ENCODE measurements at regions not wholly inside any gene's neighbourhood (a gene's known extent, or its start where the extent isn't known, plus 50 kb on each side); places are given as distances from the start of the nearest gene placed in this dataset.

GRCh38 chr6:62681108-62681507 is 395.1 kb upstream of the KHDRBS2 start:
- no peak for DNase-seq
- Histone ChIP-seq H4K91ac (ENCODE audit: low read depth, low read length) (no peak overlapping the region), H3K23ac (ENCODE audit: low read length) (no peak overlapping the region), H3K4ac (ENCODE audit: low read depth, low read length) (no peak overlapping the region), H3K18ac (ENCODE audit: low read length) (no peak overlapping the region), H3K4me1 (ENCODE audit: control insufficient read depth in 1 of 2, insufficient read depth in 2 of 2, low read length in 2 of 2) (no peaks in the 10 kb centered on the region), H3K79me2 (ENCODE audit: control insufficient read depth, insufficient read depth, low read length, poor library complexity) (no peaks in the 10 kb centered on the region), H2BK12ac (ENCODE audit: low read length) (no peak overlapping the region), H3K36me3 (ENCODE audit: control insufficient read depth in 1 of 2, insufficient read depth in 2 of 2, low read length in 2 of 2) (no peaks in the 10 kb centered on the region), H4K12ac (ENCODE audit: low read depth, low read length) (no peak overlapping the region), H3K4me2 (ENCODE audit: low read length) (no peak overlapping the region), H2AK5ac (ENCODE audit: low read length) (no peak overlapping the region), H2BK120ac (ENCODE audit: insufficient read depth, low read length, poor library complexity) (no peak overlapping the region), H3K9ac (ENCODE audit: low read length) (no peak overlapping the region), H3K27me3 (ENCODE audit: insufficient read depth, low read length) (no peaks in the 10 kb centered on the region), H3K14ac (ENCODE audit: low read length) (no peak overlapping the region), H3K27ac (ENCODE audit: low read depth, low read length) (no peak overlapping the region), H2AFZ (ENCODE audit: insufficient read depth, low read length, poor library complexity) (no peak overlapping the region), H3K4me3 (ENCODE audit: low read depth, low read length) (no peak overlapping the region), H3K9me3 (ENCODE audit: insufficient read depth, low read depth, low read length) (peaks cover 3% of the 10 kb centered on the region), H4K8ac (ENCODE audit: low read depth, low read length) (no peak overlapping the region), H3K79me1 (ENCODE audit: low read length) (no peaks in the 10 kb centered on the region), H2BK5ac (ENCODE audit: low read depth, low read length, poor library complexity) (no peak overlapping the region)
- WGBS (ENCODE audit: extremely low coverage, insufficient coverage, insufficient read length), result no CpG with 5 or more reads among the region's 1 CpG

- no peaks in the 10 kb centered on the region for H3K9me3 ChIP-seq (ENCODE audit: insufficient read depth, low read depth, low read length)
- no peak overlapping the region for H3K14ac ChIP-seq (ENCODE audit: low read length)
- H2BK120ac ChIP-seq (ENCODE audit: insufficient read depth, low read length, poor library complexity), result no peak overlapping the region
- H3K79me2 ChIP-seq (ENCODE audit: control insufficient read depth, insufficient read depth, low read length, poor library complexity), result no peaks in the 10 kb centered on the region
- no peak overlapping the region for H3K27ac ChIP-seq (ENCODE audit: low read depth, low read length)
- no peak for DNase-seq
- H3K4me2 ChIP-seq (ENCODE audit: low read length), result no peak overlapping the region
- H4K91ac ChIP-seq (ENCODE audit: low read depth, low read length), result no peak overlapping the region
- no peak overlapping the region for H2AK5ac ChIP-seq (ENCODE audit: low read length)
- no peaks in the 10 kb centered on the region for H3K4me1 ChIP-seq (ENCODE audit: control insufficient read depth in 1 of 2, insufficient read depth in 2 of 2, low read length in 2 of 2)
- no peak overlapping the region for H2BK12ac ChIP-seq (ENCODE audit: low read length)
- H3K4me3 ChIP-seq (ENCODE audit: low read depth, low read length), result no peak overlapping the region
- H3K9ac ChIP-seq (ENCODE audit: low read length), result no peak overlapping the region
- no peak overlapping the region for H4K12ac ChIP-seq (ENCODE audit: low read depth, low read length)
- H4K8ac ChIP-seq (ENCODE audit: low read depth, low read length), result no peak overlapping the region
- H3K4ac ChIP-seq (ENCODE audit: low read depth, low read length), result no peak overlapping the region
- H3K27me3 ChIP-seq (ENCODE audit: insufficient read depth, low read length), result no peaks in the 10 kb centered on the region
- H2AFZ ChIP-seq (ENCODE audit: insufficient read depth, low read length, poor library complexity), result no peak overlapping the region
- no peak overlapping the region for H3K18ac ChIP-seq (ENCODE audit: low read length)
- H3K23ac ChIP-seq (ENCODE audit: low read length), result no peak overlapping the region
- no peaks in the 10 kb centered on the region for H3K79me1 ChIP-seq (ENCODE audit: low read length)
- H3K36me3 ChIP-seq (ENCODE audit: control insufficient read depth in 1 of 2, insufficient read depth in 2 of 2, low read length in 2 of 2), result no peaks in the 10 kb centered on the region
- H2BK5ac ChIP-seq (ENCODE audit: low read depth, low read length, poor library complexity), result no peak overlapping the region
Observed at GRCh38 chr6:62672989-62673388, 387.0 kb upstream of the KHDRBS2 start.

- no peaks in the 10 kb centered on the region for H3K4me1 ChIP-seq (ENCODE audit: control insufficient read depth in 1 of 2, insufficient read depth in 2 of 2, low read length in 2 of 2)
- no peak overlapping the region for H3K4me2 ChIP-seq (ENCODE audit: low read length)
- no CpG with 5 or more reads among the region's 2 CpGs for WGBS (ENCODE audit: extremely low coverage, insufficient coverage, insufficient read length)
- H3K14ac ChIP-seq (ENCODE audit: low read length), result no peak overlapping the region
- no peak for DNase-seq
- H2BK120ac ChIP-seq (ENCODE audit: insufficient read depth, low read length, poor library complexity), result no peak overlapping the region
- H2BK5ac ChIP-seq (ENCODE audit: low read depth, low read length, poor library complexity), result no peak overlapping the region
- H4K12ac ChIP-seq (ENCODE audit: low read depth, low read length), result no peak overlapping the region
- no peaks in the 10 kb centered on the region for H3K79me2 ChIP-seq (ENCODE audit: control insufficient read depth, insufficient read depth, low read length, poor library complexity)
- no peak overlapping the region for H3K23ac ChIP-seq (ENCODE audit: low read length)
- no peaks in the 10 kb centered on the region for H3K27me3 ChIP-seq (ENCODE audit: insufficient read depth, low read length)
- H3K27ac ChIP-seq (ENCODE audit: low read depth, low read length), result no peak overlapping the region
- no peak overlapping the region for H3K4me3 ChIP-seq (ENCODE audit: low read depth, low read length)
- H2AFZ ChIP-seq (ENCODE audit: insufficient read depth, low read length, poor library complexity), result no peak overlapping the region
- no peak overlapping the region for H4K91ac ChIP-seq (ENCODE audit: low read depth, low read length)
- H3K9me3 ChIP-seq (ENCODE audit: insufficient read depth, low read depth, low read length), result no peaks in the 10 kb centered on the region
- no peak overlapping the region for H2BK12ac ChIP-seq (ENCODE audit: low read length)
- H4K8ac ChIP-seq (ENCODE audit: low read depth, low read length), result no peak overlapping the region
- no peak overlapping the region for H2AK5ac ChIP-seq (ENCODE audit: low read length)
- no peak overlapping the region for H3K9ac ChIP-seq (ENCODE audit: low read length)
- no peaks in the 10 kb centered on the region for H3K79me1 ChIP-seq (ENCODE audit: low read length)
- H3K4ac ChIP-seq (ENCODE audit: low read depth, low read length), result no peak overlapping the region
- H3K18ac ChIP-seq (ENCODE audit: low read length), result no peak overlapping the region
- no peaks in the 10 kb centered on the region for H3K36me3 ChIP-seq (ENCODE audit: control insufficient read depth in 1 of 2, insufficient read depth in 2 of 2, low read length in 2 of 2)
Observed at GRCh38 chr6:62670490-62671223, 384.6 kb upstream of the KHDRBS2 start.

GRCh38 chr6:62669831-62670230 is 383.8 kb upstream of the KHDRBS2 start:
- H2AK5ac ChIP-seq (ENCODE audit: low read length), result no peak overlapping the region

More at GRCh38 chr6:62669831-62670230, 383.8 kb upstream of the KHDRBS2 start:
- no peak overlapping the region for H3K18ac ChIP-seq (ENCODE audit: low read length)
- no peak overlapping the region for H3K23ac ChIP-seq (ENCODE audit: low read length)
- H4K12ac ChIP-seq (ENCODE audit: low read depth, low read length), result no peak overlapping the region
- H2AFZ ChIP-seq (ENCODE audit: insufficient read depth, low read length, poor library complexity), result no peak overlapping the region
- H3K4ac ChIP-seq (ENCODE audit: low read depth, low read length), result no peak overlapping the region
- peak in 1 of 2 donors; percentile 1 for DNase-seq
- H3K4me1 ChIP-seq (ENCODE audit: control insufficient read depth in 1 of 2, insufficient read depth in 2 of 2, low read length in 2 of 2), result no peaks in the 10 kb centered on the region
- H3K9ac ChIP-seq (ENCODE audit: low read length), result no peak overlapping the region
- H3K14ac ChIP-seq (ENCODE audit: low read length), result no peak overlapping the region
- no peaks in the 10 kb centered on the region for H3K79me2 ChIP-seq (ENCODE audit: control insufficient read depth, insufficient read depth, low read length, poor library complexity)
- no peak overlapping the region for H3K4me2 ChIP-seq (ENCODE audit: low read length)
- no peak overlapping the region for H4K91ac ChIP-seq (ENCODE audit: low read depth, low read length)
- no peak overlapping the region for H3K4me3 ChIP-seq (ENCODE audit: low read depth, low read length)
- H2BK12ac ChIP-seq (ENCODE audit: low read length), result no peak overlapping the region
- no peaks in the 10 kb centered on the region for H3K36me3 ChIP-seq (ENCODE audit: control insufficient read depth in 1 of 2, insufficient read depth in 2 of 2, low read length in 2 of 2)
- H3K9me3 ChIP-seq (ENCODE audit: insufficient read depth, low read depth, low read length), result no peaks in the 10 kb centered on the region
- H4K8ac ChIP-seq (ENCODE audit: low read depth, low read length), result no peak overlapping the region
- H3K27ac ChIP-seq (ENCODE audit: low read depth, low read length), result no peak overlapping the region
- no peak overlapping the region for H2BK5ac ChIP-seq (ENCODE audit: low read depth, low read length, poor library complexity)
- H3K79me1 ChIP-seq (ENCODE audit: low read length), result no peaks in the 10 kb centered on the region
- H3K27me3 ChIP-seq (ENCODE audit: insufficient read depth, low read length), result no peaks in the 10 kb centered on the region
- no peak overlapping the region for H2BK120ac ChIP-seq (ENCODE audit: insufficient read depth, low read length, poor library complexity)
